Dermis blood vessel endothelial cell (primary cell): ENCODE measurements at regions not wholly inside any gene's neighbourhood (a gene's known extent, or its start where the extent isn't known, plus 50 kb on each side); places are given as distances from the start of the nearest gene placed in this dataset.
"Not testable (repeated sequence)": the region's sequence is repeated elsewhere in the genome, so short reads cannot be mapped to it uniquely, and the experiment has no call there.

Experiments used
- DNase-seq: peaks from one replicate; pipeline ENCODE4 v3.0.0; 2010

GRCh38 chr11:71150859-71151258, 101.5 kb downstream of the SHANK2 start:
- DNase-seq, result no peak

- DNase-seq, result no peak
Observed at GRCh38 chr11:71148716-71149115, 103.7 kb downstream of the SHANK2 start.

- DNase-seq, result no peak
Observed at GRCh38 chr11:71147331-71147730, 105.0 kb downstream of the SHANK2 start.

GRCh38 chr11:71146846-71147245, 105.5 kb downstream of the SHANK2 start:
- DNase-seq, result no peak

GRCh38 chr11:71145988-71146824, 106.2 kb downstream of the SHANK2 start:
- no peak for DNase-seq

- DNase-seq, result no peak
Observed at GRCh38 chr11:71145368-71145767, 107.0 kb downstream of the SHANK2 start.

- no peak for DNase-seq
Observed at GRCh38 chr11:71144736-71145135, 107.6 kb downstream of the SHANK2 start.

- DNase-seq, result no peak
Observed at GRCh38 chr11:71144010-71144409, 108.4 kb downstream of the SHANK2 start.

GRCh38 chr11:71140206-71140919, 112.0 kb downstream of the SHANK2 start:
- DNase-seq, result no peak

- no peak for DNase-seq
Observed at GRCh38 chr11:71139516-71140205, 112.7 kb downstream of the SHANK2 start.

GRCh38 chr11:71138737-71139425, 113.5 kb downstream of the SHANK2 start:
- DNase-seq, result no peak

GRCh38 chr11:71137376-71137775, 115.0 kb downstream of the SHANK2 start:
- no peak for DNase-seq

- DNase-seq, result no peak
Observed at GRCh38 chr11:71136095-71136845, 116.1 kb downstream of the SHANK2 start.

GRCh38 chr11:71135112-71135511, 117.3 kb downstream of the SHANK2 start:
- DNase-seq, result no peak

GRCh38 chr11:71133946-71134345, 118.4 kb downstream of the SHANK2 start:
- DNase-seq, result no peak

- no peak for DNase-seq
Observed at GRCh38 chr11:71131861-71132260, 120.5 kb downstream of the SHANK2 start.

GRCh38 chr11:71130106-71130505, 122.3 kb downstream of the SHANK2 start:
- no peak for DNase-seq

- no peak for DNase-seq
Observed at GRCh38 chr11:71129624-71130023, 122.8 kb downstream of the SHANK2 start.

- no peak for DNase-seq
Observed at GRCh38 chr11:71127806-71128205, 124.6 kb downstream of the SHANK2 start.

GRCh38 chr11:71126401-71126800, 126.0 kb downstream of the SHANK2 start:
- not testable (repeated sequence) for DNase-seq

- no peak for DNase-seq
Observed at GRCh38 chr11:71125150-71125549, 127.2 kb downstream of the SHANK2 start.

GRCh38 chr11:71124127-71124526, 128.2 kb downstream of the SHANK2 start:
- no peak for DNase-seq
